ENCODE measurements at regions not wholly inside any gene's neighbourhood (a gene's known extent, or its start where the extent isn't known, plus 50 kb on each side); places are given as distances from the start of the nearest gene placed in this dataset.

DNA sequence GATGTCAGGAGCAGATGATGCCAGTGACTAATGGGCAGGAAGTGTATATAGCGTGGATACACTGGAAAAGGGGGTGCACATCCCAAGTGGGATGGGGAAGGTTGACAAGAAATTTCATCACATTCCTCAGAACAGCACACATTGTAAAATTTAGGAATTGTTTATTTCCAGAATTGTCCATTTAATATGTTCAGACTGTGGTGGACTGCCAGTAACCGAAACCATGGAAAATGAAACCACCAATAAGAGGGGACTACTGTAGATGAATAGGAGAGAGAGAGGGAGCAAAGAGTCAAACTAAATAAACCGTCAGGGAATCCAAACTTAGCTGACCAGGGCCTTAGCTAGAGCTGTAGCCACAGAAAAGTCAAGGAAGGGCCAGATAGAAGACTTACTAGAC, 164.4 kb upstream of the PRDM1 start:
- CTCF ChIA-PET: no interaction called here
- TF ChIP-seq, protein P1, sequence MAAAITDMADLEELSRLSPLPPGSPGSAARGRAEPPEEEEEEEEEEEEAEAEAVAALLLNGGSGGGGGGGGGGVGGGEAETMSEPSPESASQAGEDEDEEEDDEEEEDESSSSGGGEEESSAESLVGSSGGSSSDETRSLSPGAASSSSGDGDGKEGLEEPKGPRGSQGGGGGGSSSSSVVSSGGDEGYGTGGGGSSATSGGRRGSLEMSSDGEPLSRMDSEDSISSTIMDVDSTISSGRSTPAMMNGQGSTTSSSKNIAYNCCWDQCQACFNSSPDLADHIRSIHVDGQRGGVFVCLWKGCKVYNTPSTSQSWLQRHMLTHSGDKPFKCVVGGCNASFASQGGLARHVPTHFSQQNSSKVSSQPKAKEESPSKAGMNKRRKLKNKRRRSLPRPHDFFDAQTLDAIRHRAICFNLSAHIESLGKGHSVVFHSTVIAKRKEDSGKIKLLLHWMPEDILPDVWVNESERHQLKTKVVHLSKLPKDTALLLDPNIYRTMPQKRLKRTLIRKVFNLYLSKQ (tag by site-specific recombination; IDR thresholded peaks at IDR 0.05; ENCODE audit: borderline replicate concordance): no peak
- TF ChIP-seq ZNF521 (tag by site-specific recombination; IDR thresholded peaks at IDR 0.05): no peak
- TF ChIP-seq, protein P2, sequence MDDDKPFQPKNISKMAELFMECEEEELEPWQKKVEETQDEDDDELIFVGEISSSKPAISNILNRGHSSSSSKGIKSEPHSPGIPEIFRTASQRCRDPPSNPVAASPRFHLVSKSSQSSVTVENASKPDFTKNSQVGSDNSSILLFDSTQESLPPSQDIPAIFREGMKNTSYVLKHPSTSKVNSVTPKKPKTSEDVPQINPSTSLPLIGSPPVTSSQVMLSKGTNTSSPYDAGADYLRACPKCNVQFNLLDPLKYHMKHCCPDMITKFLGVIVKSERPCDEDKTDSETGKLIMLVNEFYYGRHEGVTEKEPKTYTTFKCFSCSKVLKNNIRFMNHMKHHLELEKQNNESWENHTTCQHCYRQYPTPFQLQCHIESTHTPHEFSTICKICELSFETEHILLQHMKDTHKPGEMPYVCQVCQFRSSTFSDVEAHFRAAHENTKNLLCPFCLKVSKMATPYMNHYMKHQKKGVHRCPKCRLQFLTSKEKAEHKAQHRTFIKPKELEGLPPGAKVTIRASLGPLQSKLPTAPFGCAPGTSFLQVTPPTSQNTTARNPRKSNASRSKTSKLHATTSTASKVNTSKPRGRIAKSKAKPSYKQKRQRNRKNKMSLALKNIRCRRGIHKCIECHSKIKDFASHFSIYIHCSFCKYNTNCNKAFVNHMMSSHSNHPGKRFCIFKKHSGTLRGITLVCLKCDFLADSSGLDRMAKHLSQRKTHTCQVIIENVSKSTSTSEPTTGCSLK (tag by site-specific recombination; IDR thresholded peaks at IDR 0.05): no peak
- no peak for TF ChIP-seq ZNF138 (tag by site-specific recombination; IDR thresholded peaks at IDR 0.05; ENCODE audit: borderline replicate concordance)
- no peak for TF ChIP-seq YY1 (tag by site-specific recombination; IDR thresholded peaks at IDR 0.05)
- TF ChIP-seq ZNF792 (tag by site-specific recombination; IDR thresholded peaks at IDR 0.05): no peak
- TF ChIP-seq ZNF214 (tag by site-specific recombination; IDR thresholded peaks at IDR 0.05; ENCODE audit: borderline replicate concordance): no peak

DNA sequence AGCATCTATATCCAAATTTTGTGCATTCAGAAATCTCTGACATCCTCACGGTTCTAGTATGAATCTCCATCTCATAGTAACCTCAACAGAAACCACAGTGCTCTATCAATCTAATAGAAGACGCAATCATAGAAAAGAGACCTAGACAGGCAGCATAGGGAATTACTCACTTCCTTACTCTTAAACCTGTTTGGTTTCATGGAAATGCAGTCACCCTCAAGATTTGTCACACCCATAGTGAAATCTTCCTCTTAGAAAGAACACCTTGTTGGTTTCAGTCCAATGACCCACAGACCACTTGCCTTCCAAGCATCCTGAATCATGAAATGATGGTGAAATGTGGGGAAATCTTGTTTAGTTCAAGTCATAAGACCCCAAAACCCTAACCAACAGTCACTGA, 166.1 kb upstream of the PRDM1 start:
- Histone ChIP-seq H3K9me3 (ENCODE audit: control insufficient read depth, insufficient read depth, low read depth, low read length) (no peaks in the 10 kb centered on the region), H3K4me1 (ENCODE audit: control insufficient read depth, insufficient read depth, low read length) (no peaks in the 10 kb centered on the region), H3K4me3 (ENCODE audit: low read depth, low read length) (no peak overlapping the region), H3K27ac (ENCODE audit: extremely low read depth, low read depth, low read length) (no peak overlapping the region), H3K36me3 (ENCODE audit: control insufficient read depth in 2 of 2, insufficient read depth in 1 of 2, low read length in 2 of 2) (no peaks in the 10 kb centered on the region)
- no peak for TF ChIP-seq KLF16 (tag by site-specific recombination; IDR thresholded peaks at IDR 0.05)
- TF ChIP-seq SP3 (tag by site-specific recombination; IDR thresholded peaks at IDR 0.05): no peak
- TF ChIP-seq, protein P3, sequence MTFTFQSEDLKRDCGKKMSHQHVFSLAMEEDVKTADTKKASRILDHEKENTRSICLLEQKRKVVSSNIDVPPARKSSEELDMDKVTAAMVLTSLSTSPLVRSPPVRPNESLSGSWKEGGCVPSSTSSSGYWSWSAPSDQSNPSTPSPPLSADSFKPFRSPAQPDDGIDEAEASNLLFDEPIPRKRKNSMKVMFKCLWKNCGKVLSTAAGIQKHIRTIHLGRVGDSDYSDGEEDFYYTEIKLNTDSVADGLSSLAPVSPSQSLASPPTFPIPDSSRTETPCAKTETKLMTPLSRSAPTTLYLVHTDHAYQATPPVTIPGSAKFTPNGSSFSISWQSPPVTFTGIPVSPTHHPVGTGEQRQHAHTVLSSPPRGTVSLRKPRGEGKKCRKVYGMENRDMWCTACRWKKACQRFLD (tag by site-specific recombination; IDR thresholded peaks at IDR 0.05): no peak
- TF ChIP-seq ZNF426 (tag by site-specific recombination; IDR thresholded peaks at IDR 0.05): no peak
- TF ChIP-seq, protein P4, sequence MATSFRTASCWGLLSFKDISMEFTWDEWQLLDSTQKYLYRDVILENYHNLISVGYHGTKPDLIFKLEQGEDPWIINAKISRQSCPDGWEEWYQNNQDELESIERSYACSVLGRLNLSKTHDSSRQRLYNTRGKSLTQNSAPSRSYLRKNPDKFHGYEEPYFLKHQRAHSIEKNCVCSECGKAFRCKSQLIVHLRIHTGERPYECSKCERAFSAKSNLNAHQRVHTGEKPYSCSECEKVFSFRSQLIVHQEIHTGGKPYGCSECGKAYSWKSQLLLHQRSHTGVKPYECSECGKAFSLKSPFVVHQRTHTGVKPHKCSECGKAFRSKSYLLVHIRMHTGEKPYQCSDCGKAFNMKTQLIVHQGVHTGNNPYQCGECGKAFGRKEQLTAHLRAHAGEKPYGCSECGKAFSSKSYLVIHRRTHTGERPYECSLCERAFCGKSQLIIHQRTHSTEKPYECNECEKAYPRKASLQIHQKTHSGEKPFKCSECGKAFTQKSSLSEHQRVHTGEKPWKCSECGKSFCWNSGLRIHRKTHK (tag by site-specific recombination; IDR thresholded peaks at IDR 0.05): no peak
- TF ChIP-seq ZNF473 (tag by site-specific recombination; IDR thresholded peaks at IDR 0.05): no peak
- no peak for TF ChIP-seq ZNF777 (tag by site-specific recombination; IDR thresholded peaks at IDR 0.05; ENCODE audit: borderline replicate concordance)
- TF ChIP-seq, protein P5, sequence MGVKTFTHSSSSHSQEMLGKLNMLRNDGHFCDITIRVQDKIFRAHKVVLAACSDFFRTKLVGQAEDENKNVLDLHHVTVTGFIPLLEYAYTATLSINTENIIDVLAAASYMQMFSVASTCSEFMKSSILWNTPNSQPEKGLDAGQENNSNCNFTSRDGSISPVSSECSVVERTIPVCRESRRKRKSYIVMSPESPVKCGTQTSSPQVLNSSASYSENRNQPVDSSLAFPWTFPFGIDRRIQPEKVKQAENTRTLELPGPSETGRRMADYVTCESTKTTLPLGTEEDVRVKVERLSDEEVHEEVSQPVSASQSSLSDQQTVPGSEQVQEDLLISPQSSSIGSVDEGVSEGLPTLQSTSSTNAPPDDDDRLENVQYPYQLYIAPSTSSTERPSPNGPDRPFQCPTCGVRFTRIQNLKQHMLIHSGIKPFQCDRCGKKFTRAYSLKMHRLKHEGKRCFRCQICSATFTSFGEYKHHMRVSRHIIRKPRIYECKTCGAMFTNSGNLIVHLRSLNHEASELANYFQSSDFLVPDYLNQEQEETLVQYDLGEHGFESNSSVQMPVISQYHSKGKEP (tag by site-specific recombination; IDR thresholded peaks at IDR 0.05): no peak
- TF ChIP-seq PRDM1 (tag by site-specific recombination; IDR thresholded peaks at IDR 0.05): no peak
- TF ChIP-seq ZNF416 (tag by site-specific recombination; IDR thresholded peaks at IDR 0.05): no peak
- no peak for TF ChIP-seq ZBTB7A (tag by site-specific recombination; IDR thresholded peaks at IDR 0.05; ENCODE audit: low read depth)
- TF ChIP-seq, protein P6, sequence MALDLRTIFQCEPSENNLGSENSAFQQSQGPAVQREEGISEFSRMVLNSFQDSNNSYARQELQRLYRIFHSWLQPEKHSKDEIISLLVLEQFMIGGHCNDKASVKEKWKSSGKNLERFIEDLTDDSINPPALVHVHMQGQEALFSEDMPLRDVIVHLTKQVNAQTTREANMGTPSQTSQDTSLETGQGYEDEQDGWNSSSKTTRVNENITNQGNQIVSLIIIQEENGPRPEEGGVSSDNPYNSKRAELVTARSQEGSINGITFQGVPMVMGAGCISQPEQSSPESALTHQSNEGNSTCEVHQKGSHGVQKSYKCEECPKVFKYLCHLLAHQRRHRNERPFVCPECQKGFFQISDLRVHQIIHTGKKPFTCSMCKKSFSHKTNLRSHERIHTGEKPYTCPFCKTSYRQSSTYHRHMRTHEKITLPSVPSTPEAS (tag by site-specific recombination; IDR thresholded peaks at IDR 0.05): no peak
- TF ChIP-seq ZNF555 (tag by site-specific recombination; conservative IDR thresholded peaks at IDR 0.05): no peak
- TF ChIP-seq KLF8 (tag by site-specific recombination; IDR thresholded peaks at IDR 0.05): no peak
- ChIA-PET POLR2A (no interaction called here), CTCF (no interaction called here)

More for the DNA sequence above, 164.4 kb upstream of the PRDM1 start:
- POLR2A ChIA-PET: no interaction called here
- Histone ChIP-seq H3K27ac (ENCODE audit: extremely low read depth, low read depth, low read length) (no peak overlapping the region), H3K4me3 (ENCODE audit: low read depth, low read length) (no peak overlapping the region), H3K4me1 (ENCODE audit: control insufficient read depth, insufficient read depth, low read length) (no peaks in the 10 kb centered on the region), H3K9me3 (ENCODE audit: control insufficient read depth, insufficient read depth, low read depth, low read length) (no peaks in the 10 kb centered on the region), H3K36me3 (ENCODE audit: control insufficient read depth in 2 of 2, insufficient read depth in 1 of 2, low read length in 2 of 2) (no peaks in the 10 kb centered on the region)
